ENCODE measurements at regions not wholly inside any gene's neighbourhood (a gene's known extent, or its start where the extent isn't known, plus 50 kb on each side); places are given as distances from the start of the nearest gene placed in this dataset.

- TF ChIP-seq CTCF (conservative IDR thresholded peaks at IDR 0.05; ENCODE audit: low read length), result no peak
- DNase-seq (ENCODE audit: low read depth), result no peak
- no peak overlapping the region for H3K4me3 ChIP-seq (ENCODE audit: low read length)
Measured at GRCh38 chr6:22708469-22708868, 139.1 kb downstream of the HDGFL1 start.

- DNase-seq (ENCODE audit: low read depth), result no peak
- H3K4me3 ChIP-seq (ENCODE audit: low read length), result no peak overlapping the region
- TF ChIP-seq CTCF (conservative IDR thresholded peaks at IDR 0.05; ENCODE audit: low read length), result no peak
Measured at GRCh38 chr6:22709803-22710202, 140.4 kb downstream of the HDGFL1 start.

GRCh38 chr6:22716721-22717120 lies 147.4 kb downstream of the HDGFL1 start:
- H3K4me3 ChIP-seq (ENCODE audit: low read length), result no peak overlapping the region
- DNase-seq (ENCODE audit: low read depth), result no peak
- TF ChIP-seq CTCF (conservative IDR thresholded peaks at IDR 0.05; ENCODE audit: low read length), result no peak

GRCh38 chr6:22717915-22718314 lies 148.5 kb downstream of the HDGFL1 start:
- TF ChIP-seq CTCF (conservative IDR thresholded peaks at IDR 0.05; ENCODE audit: low read length), result no peak
- no peak for DNase-seq (ENCODE audit: low read depth)

GRCh38 chr6:22722913-22723312 lies 153.5 kb downstream of the HDGFL1 start:
- no peak for TF ChIP-seq CTCF (conservative IDR thresholded peaks at IDR 0.05; ENCODE audit: low read length)
- no peak for DNase-seq (ENCODE audit: low read depth)
- no peak overlapping the region for H3K4me3 ChIP-seq (ENCODE audit: low read length)

More at GRCh38 chr6:22717915-22718314, 148.5 kb downstream of the HDGFL1 start:
- no peak overlapping the region for H3K4me3 ChIP-seq (ENCODE audit: low read length)

GRCh38 chr6:22726966-22727365 lies 157.6 kb downstream of the HDGFL1 start:
- no peak overlapping the region for H3K4me3 ChIP-seq (ENCODE audit: low read length)
- no peak for DNase-seq (ENCODE audit: low read depth)
- TF ChIP-seq CTCF (conservative IDR thresholded peaks at IDR 0.05; ENCODE audit: low read length), result no peak

- no peak overlapping the region for H3K4me3 ChIP-seq (ENCODE audit: low read length)
- no peak for TF ChIP-seq CTCF (conservative IDR thresholded peaks at IDR 0.05; ENCODE audit: low read length)
- DNase-seq (ENCODE audit: low read depth), result no peak
Measured at GRCh38 chr6:22727710-22728109, 158.3 kb downstream of the HDGFL1 start.
